CMK (cell line): ENCODE measurements at regions not wholly inside any gene's neighbourhood (a gene's known extent, or its start where the extent isn't known, plus 50 kb on each side); places are given as distances from the start of the nearest gene placed in this dataset.

Experiments used
- DNase-seq: peaks from one replicate; pipeline ENCODE4 v3.0.0-alpha.2; 2010; ENCODE audit warnings: low read depth

GRCh38 chr12:85509081-85509856, 229.2 kb downstream of the ALX1 start:
- DNase-seq, result no peak

- DNase-seq, result no peak
Observed at GRCh38 chr12:85509857-85510256, 229.8 kb downstream of the ALX1 start.

GRCh38 chr12:85516039-85516438, 236.0 kb downstream of the ALX1 start:
- DNase-seq, result no peak

- DNase-seq, result no peak
Observed at GRCh38 chr12:85516667-85517325, 236.8 kb downstream of the ALX1 start.

- DNase-seq, result no peak
Observed at GRCh38 chr12:85519163-85519562, 239.1 kb downstream of the ALX1 start.

GRCh38 chr12:85523197-85523596, 243.2 kb downstream of the ALX1 start:
- no peak for DNase-seq

- no peak for DNase-seq
Observed at GRCh38 chr12:85527192-85527591, 247.2 kb downstream of the ALX1 start.

GRCh38 chr12:85529896-85530295, 249.9 kb downstream of the ALX1 start:
- DNase-seq, result no peak

- DNase-seq, result no peak
Observed at GRCh38 chr12:85530456-85530855, 250.4 kb downstream of the ALX1 start.

- no peak for DNase-seq
Observed at GRCh38 chr12:85531341-85531740, 251.3 kb downstream of the ALX1 start.

GRCh38 chr12:85549640-85550039, 269.6 kb downstream of the ALX1 start:
- no peak for DNase-seq

GRCh38 chr12:85550924-85551323, 270.9 kb downstream of the ALX1 start:
- DNase-seq, result no peak

GRCh38 chr12:85552461-85552860, 272.4 kb downstream of the ALX1 start:
- no peak for DNase-seq

GRCh38 chr12:85557850-85558249, 277.8 kb downstream of the ALX1 start:
- no peak for DNase-seq

- no peak for DNase-seq
Observed at GRCh38 chr12:85558684-85559083, 277.5 kb downstream of the RASSF9 start.

GRCh38 chr12:85559127-85559526, 277.1 kb downstream of the RASSF9 start:
- DNase-seq, result no peak

GRCh38 chr12:85559536-85559935, 276.7 kb downstream of the RASSF9 start:
- DNase-seq, result no peak

GRCh38 chr12:85562765-85563164, 273.4 kb downstream of the RASSF9 start:
- no peak for DNase-seq

GRCh38 chr12:85564786-85565185, 271.4 kb downstream of the RASSF9 start:
- no peak for DNase-seq

GRCh38 chr12:85568395-85569103, 267.7 kb downstream of the RASSF9 start:
- no peak for DNase-seq

- no peak for DNase-seq
Observed at GRCh38 chr12:85569261-85569660, 266.9 kb downstream of the RASSF9 start.

- no peak for DNase-seq
Observed at GRCh38 chr12:85572956-85573355, 263.3 kb downstream of the RASSF9 start.

- no peak for DNase-seq
Observed at GRCh38 chr12:85573635-85574214, 262.5 kb downstream of the RASSF9 start.
